ENCODE measurements at regions not wholly inside any gene's neighbourhood (a gene's known extent, or its start where the extent isn't known, plus 50 kb on each side); places are given as distances from the start of the nearest gene placed in this dataset.

DNA sequence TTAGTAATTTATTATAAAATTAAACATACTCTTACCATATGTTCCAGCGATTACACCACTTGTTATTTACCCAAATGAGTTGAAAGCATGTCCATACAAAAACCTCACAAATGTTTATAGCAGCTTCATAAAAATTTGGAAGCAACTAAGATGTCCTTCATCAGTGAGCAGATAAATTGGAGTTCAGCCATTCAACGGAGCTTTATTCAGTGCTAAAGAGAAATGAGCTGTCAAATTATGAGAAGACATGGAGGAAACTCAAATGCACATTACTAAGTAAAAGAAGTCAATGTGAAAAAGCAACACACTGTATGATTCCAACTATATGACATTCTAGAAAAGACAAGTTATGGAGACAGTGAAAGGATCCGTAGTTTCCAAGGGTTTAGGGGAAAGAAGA is 606.7 kb upstream of the TMPRSS15 start:
- Histone ChIP-seq H3K9me3 (no peaks in the 10 kb centered on the region), H3K4me3 (no peak overlapping the region), H3K27ac (no peak overlapping the region), H3K27me3 (no peaks in the 10 kb centered on the region), H3K36me3 (no peaks in the 10 kb centered on the region), H3K4me1 (no peaks in the 10 kb centered on the region)
- no peak for TF ChIP-seq POLR2AphosphoS5 (IDR thresholded peaks at IDR 0.05)
- TF ChIP-seq, protein P1, sequence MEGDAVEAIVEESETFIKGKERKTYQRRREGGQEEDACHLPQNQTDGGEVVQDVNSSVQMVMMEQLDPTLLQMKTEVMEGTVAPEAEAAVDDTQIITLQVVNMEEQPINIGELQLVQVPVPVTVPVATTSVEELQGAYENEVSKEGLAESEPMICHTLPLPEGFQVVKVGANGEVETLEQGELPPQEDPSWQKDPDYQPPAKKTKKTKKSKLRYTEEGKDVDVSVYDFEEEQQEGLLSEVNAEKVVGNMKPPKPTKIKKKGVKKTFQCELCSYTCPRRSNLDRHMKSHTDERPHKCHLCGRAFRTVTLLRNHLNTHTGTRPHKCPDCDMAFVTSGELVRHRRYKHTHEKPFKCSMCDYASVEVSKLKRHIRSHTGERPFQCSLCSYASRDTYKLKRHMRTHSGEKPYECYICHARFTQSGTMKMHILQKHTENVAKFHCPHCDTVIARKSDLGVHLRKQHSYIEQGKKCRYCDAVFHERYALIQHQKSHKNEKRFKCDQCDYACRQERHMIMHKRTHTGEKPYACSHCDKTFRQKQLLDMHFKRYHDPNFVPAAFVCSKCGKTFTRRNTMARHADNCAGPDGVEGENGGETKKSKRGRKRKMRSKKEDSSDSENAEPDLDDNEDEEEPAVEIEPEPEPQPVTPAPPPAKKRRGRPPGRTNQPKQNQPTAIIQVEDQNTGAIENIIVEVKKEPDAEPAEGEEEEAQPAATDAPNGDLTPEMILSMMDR (IDR thresholded peaks at IDR 0.05): no peak
- TF ChIP-seq EP300 (IDR thresholded peaks at IDR 0.05): no peak
- no peak for TF ChIP-seq POLR2A (IDR thresholded peaks at IDR 0.05)
- WGBS, 2 donors: 62 to 82% methylated on average over 3 of the region's 3 CpGs
- DNase-seq (no peak), ATAC-seq (ENCODE audit: low FRiP score in 2 of 2) (no peak)

DNA sequence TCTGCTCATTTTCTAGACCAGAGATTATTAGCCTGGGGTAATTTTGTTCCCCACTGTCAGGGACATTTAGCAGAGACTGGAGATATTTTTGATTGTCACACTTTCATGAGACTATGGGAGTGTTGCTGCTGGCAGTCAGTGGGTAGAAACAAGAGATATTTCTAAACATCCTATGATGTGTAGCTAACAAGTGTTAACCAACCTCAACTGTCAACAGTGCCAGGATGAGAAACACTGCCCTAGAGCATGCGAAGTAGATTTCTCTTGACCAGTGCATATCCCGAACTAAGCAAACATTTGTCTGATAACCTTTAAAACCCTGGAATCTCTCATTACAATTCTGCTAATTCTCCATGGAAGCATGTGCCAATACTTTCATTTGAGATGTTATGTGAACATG is 607.4 kb upstream of the TMPRSS15 start:
- Histone ChIP-seq H3K4me3 (no peak overlapping the region), H3K36me3 (no peaks in the 10 kb centered on the region), H3K9me3 (no peaks in the 10 kb centered on the region), H3K27ac (no peak overlapping the region), H3K27me3 (no peaks in the 10 kb centered on the region), H3K4me1 (no peaks in the 10 kb centered on the region)
- DNase-seq (no peak), ATAC-seq (ENCODE audit: low FRiP score in 2 of 2) (no peak)
- WGBS, 2 donors: 48 to 59% methylated on average over 2 of the region's 2 CpGs
- TF ChIP-seq, protein P1 (IDR thresholded peaks at IDR 0.05): no peak
- TF ChIP-seq POLR2A (IDR thresholded peaks at IDR 0.05): no peak
- TF ChIP-seq EP300 (IDR thresholded peaks at IDR 0.05): no peak
- no peak for TF ChIP-seq POLR2AphosphoS5 (IDR thresholded peaks at IDR 0.05)

DNA sequence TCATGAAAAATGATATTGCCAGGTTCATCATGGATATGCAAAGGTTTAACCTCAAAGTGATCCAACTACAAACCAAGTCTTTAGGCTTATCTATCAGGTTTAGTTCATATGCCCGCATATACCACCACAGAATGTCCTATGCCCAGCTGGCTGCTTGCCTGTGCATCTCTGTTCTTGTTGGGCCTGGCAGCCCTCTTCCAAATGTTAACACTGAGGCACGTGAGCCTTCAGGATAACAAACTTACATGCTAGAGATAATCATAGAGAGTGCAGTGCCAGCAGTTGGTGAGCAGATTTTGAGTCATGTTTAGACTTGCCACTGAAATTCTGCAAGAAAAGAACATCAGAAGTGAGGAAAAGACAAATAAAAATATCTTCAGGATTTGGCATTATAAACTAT is 607.9 kb upstream of the TMPRSS15 start:
- DNase-seq (no peak), ATAC-seq (ENCODE audit: low FRiP score in 2 of 2) (no peak)
- Histone ChIP-seq H3K27me3 (no peaks in the 10 kb centered on the region), H3K9me3 (no peaks in the 10 kb centered on the region), H3K4me1 (no peaks in the 10 kb centered on the region), H3K4me3 (no peak overlapping the region), H3K27ac (no peak overlapping the region), H3K36me3 (no peaks in the 10 kb centered on the region)
- 68% methylated on average over 2 of the region's 2 CpGs for WGBS, 2 donors
- no peak for TF ChIP-seq EP300 (IDR thresholded peaks at IDR 0.05)
- TF ChIP-seq POLR2A (IDR thresholded peaks at IDR 0.05): no peak
- TF ChIP-seq, protein P1 (IDR thresholded peaks at IDR 0.05): no peak

DNA sequence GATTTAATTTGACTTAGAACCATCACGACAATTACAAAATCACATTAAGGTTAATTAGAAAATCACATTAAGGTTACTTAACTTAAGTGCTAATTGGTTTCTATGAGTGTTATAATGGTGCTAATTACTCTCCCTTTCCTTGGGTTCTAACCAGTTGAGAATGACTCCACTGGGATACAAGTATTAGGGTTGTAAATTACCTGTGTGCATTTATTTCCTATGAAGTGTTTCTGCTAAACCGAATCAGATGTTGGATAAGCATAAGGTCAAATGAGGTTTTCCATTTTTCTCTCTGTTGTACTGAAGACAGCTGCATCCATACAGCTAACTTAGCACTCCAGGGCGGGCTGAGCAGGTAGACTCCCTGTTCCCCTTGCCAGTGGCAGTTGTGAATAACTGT is 610.3 kb upstream of the TMPRSS15 start:
- TF ChIP-seq, protein P1 (IDR thresholded peaks at IDR 0.05): no peak
- no peak for TF ChIP-seq POLR2A (IDR thresholded peaks at IDR 0.05)
- no peak for TF ChIP-seq EP300 (IDR thresholded peaks at IDR 0.05)
- TF ChIP-seq POLR2AphosphoS5 (IDR thresholded peaks at IDR 0.05): no peak
- Histone ChIP-seq H3K27ac (no peak overlapping the region), H3K9me3 (no peaks in the 10 kb centered on the region), H3K4me1 (no peaks in the 10 kb centered on the region), H3K4me3 (no peak overlapping the region), H3K27me3 (no peaks in the 10 kb centered on the region), H3K36me3 (no peaks in the 10 kb centered on the region)
- WGBS, 2 donors: 57 to 71% methylated on average over 3 of the region's 3 CpGs
- DNase-seq (no peak), ATAC-seq (ENCODE audit: low FRiP score in 2 of 2) (no peak)

DNA sequence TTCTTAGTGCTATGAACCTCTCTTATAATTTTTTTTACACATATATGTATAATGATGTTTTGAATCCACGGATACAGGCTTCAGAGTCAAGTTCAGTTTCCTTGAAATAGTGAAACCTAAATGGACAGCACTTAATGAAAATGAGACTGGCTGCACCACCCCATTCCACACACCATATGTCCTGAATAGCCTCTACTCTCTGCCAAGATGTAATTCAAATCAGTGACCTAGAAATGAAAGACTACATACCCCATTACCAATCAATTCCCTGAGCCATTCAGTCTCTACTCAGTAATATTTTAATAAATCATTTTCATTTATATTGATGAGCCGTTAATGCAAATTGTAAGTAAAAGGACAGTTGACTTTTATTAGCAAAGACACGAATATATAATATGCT is 614.9 kb upstream of the TMPRSS15 start:
- Histone ChIP-seq H3K4me1 (no peaks in the 10 kb centered on the region), H3K27me3 (no peaks in the 10 kb centered on the region), H3K9me3 (no peaks in the 10 kb centered on the region), H3K36me3 (no peaks in the 10 kb centered on the region), H3K4me3 (no peak overlapping the region), H3K27ac (no peak overlapping the region)
- DNase-seq: no peak
- TF ChIP-seq, protein P1 (IDR thresholded peaks at IDR 0.05): no peak
- TF ChIP-seq EP300 (IDR thresholded peaks at IDR 0.05) (no peak), POLR2A (IDR thresholded peaks at IDR 0.05) (no peak), POLR2AphosphoS5 (IDR thresholded peaks at IDR 0.05) (no peak)
- ATAC-seq (ENCODE audit: low FRiP score in 2 of 2): no peak
- WGBS, 2 donors: 58 to 73% methylated on average over 3 of the region's 3 CpGs
